ENCODE measurements at regions not wholly inside any gene's neighbourhood (a gene's known extent, or its start where the extent isn't known, plus 50 kb on each side); places are given as distances from the start of the nearest gene placed in this dataset.

- WGBS, 2 donors: 80 to 92% methylated on average over 1 of the region's 1 CpG
- no peaks in the 10 kb centered on the region for H3K4me1 ChIP-seq
- no peaks in the 10 kb centered on the region for H3K9me3 ChIP-seq
- intact Hi-C loops (cut with DNase I; ENCODE audit: low total_unique reads): no loop called here
- no peaks in the 10 kb centered on the region for H3K36me3 ChIP-seq (ENCODE audit: low read depth, missing control alignments)
- H3K4me3 ChIP-seq: no peak overlapping the region
- no peak overlapping the region for H3K27ac ChIP-seq
- TF ChIP-seq CTCF (IDR thresholded peaks at IDR 0.05): no peak
- TF ChIP-seq POLR2A (IDR thresholded peaks at IDR 0.05): no peak
- H3K27me3 ChIP-seq: no peaks in the 10 kb centered on the region
- no peak for DNase-seq
Observed at GRCh38 chr10:44326474-44327030, 58.3 kb downstream of the CXCL12 start.

- Histone ChIP-seq H3K4me3 (no peak overlapping the region), H3K4me1 (no peaks in the 10 kb centered on the region), H3K27ac (no peak overlapping the region), H3K9me3 (no peaks in the 10 kb centered on the region), H3K36me3 (ENCODE audit: low read depth, missing control alignments) (no peaks in the 10 kb centered on the region), H3K27me3 (no peaks in the 10 kb centered on the region)
- no peak for DNase-seq
- WGBS, 2 donors: 74 to 80% methylated on average over 6 of the region's 6 CpGs
- TF ChIP-seq POLR2A (IDR thresholded peaks at IDR 0.05) (no peak), CTCF (IDR thresholded peaks at IDR 0.05) (no peak)
- intact Hi-C loops (cut with DNase I; ENCODE audit: low total_unique reads): no loop called here
Observed at GRCh38 chr10:44325596-44326307, 59.1 kb downstream of the CXCL12 start.

GRCh38 chr10:44325157-44325556 is 59.7 kb downstream of the CXCL12 start:
- H3K27me3 ChIP-seq: no peaks in the 10 kb centered on the region
- no peak for DNase-seq
- TF ChIP-seq CTCF (IDR thresholded peaks at IDR 0.05) (no peak), POLR2A (IDR thresholded peaks at IDR 0.05) (no peak)
- intact Hi-C loops (cut with DNase I; ENCODE audit: low total_unique reads): no loop called here
- WGBS, 2 donors: 87 to 92% methylated on average over 3 of the region's 3 CpGs
- no peaks in the 10 kb centered on the region for H3K4me1 ChIP-seq
- no peak overlapping the region for H3K27ac ChIP-seq
- H3K4me3 ChIP-seq: no peak overlapping the region
- H3K36me3 ChIP-seq (ENCODE audit: low read depth, missing control alignments): no peaks in the 10 kb centered on the region
- no peaks in the 10 kb centered on the region for H3K9me3 ChIP-seq

- no peak for TF ChIP-seq POLR2A (IDR thresholded peaks at IDR 0.05)
- TF ChIP-seq CTCF (IDR thresholded peaks at IDR 0.05): no peak
- no peaks in the 10 kb centered on the region for H3K9me3 ChIP-seq
- no peak overlapping the region for H3K27ac ChIP-seq
- H3K36me3 ChIP-seq (ENCODE audit: low read depth, missing control alignments): no peaks in the 10 kb centered on the region
- no peak for DNase-seq
- WGBS, 2 donors: 92 to 94% methylated on average over 3 of the region's 3 CpGs
- no peak overlapping the region for H3K4me3 ChIP-seq
- no peaks in the 10 kb centered on the region for H3K4me1 ChIP-seq
- intact Hi-C loops (cut with DNase I; ENCODE audit: low total_unique reads): no loop called here
- no peaks in the 10 kb centered on the region for H3K27me3 ChIP-seq
Observed at GRCh38 chr10:44323838-44324237, 61.1 kb downstream of the CXCL12 start.

GRCh38 chr10:44322137-44322536 is 62.8 kb downstream of the CXCL12 start:
- H3K9me3 ChIP-seq: no peaks in the 10 kb centered on the region
- intact Hi-C loops (cut with DNase I; ENCODE audit: low total_unique reads): no loop called here
- no peak overlapping the region for H3K27ac ChIP-seq
- no peaks in the 10 kb centered on the region for H3K36me3 ChIP-seq (ENCODE audit: low read depth, missing control alignments)
- no peak for DNase-seq
- H3K4me1 ChIP-seq: no peaks in the 10 kb centered on the region
- H3K27me3 ChIP-seq: no peaks in the 10 kb centered on the region
- H3K4me3 ChIP-seq: no peak overlapping the region
- 90 to 91% methylated on average over 2 of the region's 2 CpGs for WGBS, 2 donors
- no peak for TF ChIP-seq POLR2A (IDR thresholded peaks at IDR 0.05)
- no peak for TF ChIP-seq CTCF (IDR thresholded peaks at IDR 0.05)
